Activated CD4-positive, CD25-positive, alpha-beta regulatory T cell (primary cell): ENCODE measurements at regions not wholly inside any gene's neighbourhood (a gene's known extent, or its start where the extent isn't known, plus 50 kb on each side); places are given as distances from the start of the nearest gene placed in this dataset.

ENCODE experiments used
- DNase-seq, 4 experiments: peaks; one replicate each; lab custom pipeline; 2025; lab: John Stamatoyannopoulos, UW

DNA sequence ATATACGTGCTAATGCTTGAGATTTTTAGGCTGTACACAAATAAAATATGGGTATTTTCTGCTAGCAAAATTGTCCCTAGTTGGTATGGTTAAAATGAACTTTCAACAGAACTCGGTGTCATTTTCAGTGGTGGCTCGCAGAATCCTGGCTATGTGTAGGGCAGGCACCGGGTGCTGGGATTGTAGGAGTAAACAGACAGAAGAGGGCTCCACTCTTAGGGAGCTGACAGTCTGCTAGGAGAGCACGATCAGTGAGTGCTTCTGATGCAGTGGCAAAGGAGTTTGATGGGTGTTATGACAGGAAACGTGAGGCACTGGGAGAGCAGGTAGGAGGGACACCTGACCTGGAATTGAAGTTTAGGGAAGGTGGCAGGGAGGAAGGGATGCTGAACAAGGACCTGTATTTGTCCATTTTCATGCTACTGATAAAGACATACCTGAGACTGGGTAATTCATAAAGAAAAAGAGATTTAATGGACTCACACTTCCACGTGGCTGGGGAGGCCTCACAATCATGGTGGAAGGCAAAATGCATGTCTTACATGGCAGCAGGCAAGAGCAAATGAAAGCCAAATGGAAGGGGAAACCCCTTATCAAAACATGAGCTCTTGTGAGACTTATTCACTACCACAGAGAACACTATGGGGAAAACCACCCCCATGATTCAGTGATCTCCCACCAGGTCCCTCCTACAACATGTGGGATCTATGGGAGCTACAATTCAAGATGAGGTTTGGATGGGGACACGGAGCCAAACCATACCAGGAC is 105.4 kb upstream of the LCLAT1 start:
- DNase-seq: no peak

DNA sequence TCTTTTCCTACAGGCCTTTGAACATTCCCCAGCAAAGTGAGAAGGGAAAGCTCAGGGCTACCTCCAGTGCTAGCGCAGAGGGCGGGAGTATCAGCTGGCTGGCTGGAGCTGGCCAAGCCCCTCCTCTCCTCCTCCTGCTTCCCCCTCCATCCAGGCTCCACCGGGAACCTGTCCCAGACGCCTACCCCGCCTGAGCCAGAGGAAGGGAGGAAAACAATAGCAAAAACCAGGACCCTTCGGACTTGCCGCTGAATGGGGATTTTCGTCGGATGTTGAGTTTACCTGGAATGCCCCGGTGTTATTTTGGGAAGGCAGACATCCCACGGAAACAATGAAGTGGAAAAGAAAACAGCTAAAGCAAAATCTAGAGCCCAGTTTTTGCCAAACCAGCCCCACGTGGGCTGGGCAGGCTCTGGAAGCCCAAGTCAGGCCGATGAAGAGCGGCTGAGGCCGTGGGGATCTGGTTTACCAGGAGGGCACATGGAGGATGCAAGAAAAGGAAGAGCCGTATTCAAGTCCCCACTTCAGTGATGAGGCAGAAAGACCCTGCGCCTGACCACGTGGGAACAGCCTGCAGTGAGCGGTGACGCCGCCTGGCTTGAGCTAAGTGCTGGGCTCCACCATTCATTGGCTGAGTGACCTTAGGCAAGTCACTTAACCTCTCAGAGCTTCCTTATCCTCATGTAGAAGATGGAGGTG is 100.4 kb upstream of the LCLAT1 start:
- DNase-seq: no peak

DNA sequence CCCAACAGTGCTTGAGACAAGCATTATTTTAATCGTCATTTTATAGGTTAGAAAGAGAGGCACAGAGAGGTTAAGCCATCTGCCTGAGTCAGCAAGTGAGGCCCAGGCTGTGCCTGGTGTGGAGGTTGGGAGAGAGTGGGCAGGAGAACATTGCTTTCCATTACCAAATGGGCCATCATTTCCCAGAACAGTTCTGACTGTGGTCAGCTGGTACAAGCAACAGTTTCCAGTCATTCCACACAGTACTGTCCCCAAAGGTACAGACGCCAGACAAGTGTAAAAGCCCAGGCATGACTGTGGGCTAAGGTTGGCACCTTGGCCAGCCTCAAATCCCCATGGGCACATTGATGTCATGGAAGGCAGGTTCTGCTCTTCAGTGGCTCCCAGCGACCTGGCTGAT is 98.2 kb upstream of the LCLAT1 start:
- no peak for DNase-seq

DNA sequence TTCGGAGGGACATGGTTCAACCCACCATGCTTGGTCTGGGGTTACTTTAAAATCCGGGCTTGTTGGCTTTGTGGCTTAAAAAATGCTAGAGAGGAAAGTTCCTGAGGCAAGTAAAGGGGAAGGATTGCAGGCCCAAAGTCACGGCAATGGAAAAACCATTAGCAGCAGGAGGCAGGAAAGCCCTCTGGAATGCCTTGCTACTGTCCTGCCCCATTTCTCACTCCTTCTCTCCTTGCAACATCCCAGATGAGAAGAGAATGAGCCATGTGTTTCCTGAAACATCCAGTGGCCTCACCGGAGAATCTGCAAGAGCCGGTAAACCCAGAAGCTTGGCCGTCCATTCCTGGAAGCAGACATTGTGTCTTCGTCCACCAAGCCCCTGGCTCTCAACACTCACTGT is 97.4 kb upstream of the LCLAT1 start:
- DNase-seq: no peak

DNA sequence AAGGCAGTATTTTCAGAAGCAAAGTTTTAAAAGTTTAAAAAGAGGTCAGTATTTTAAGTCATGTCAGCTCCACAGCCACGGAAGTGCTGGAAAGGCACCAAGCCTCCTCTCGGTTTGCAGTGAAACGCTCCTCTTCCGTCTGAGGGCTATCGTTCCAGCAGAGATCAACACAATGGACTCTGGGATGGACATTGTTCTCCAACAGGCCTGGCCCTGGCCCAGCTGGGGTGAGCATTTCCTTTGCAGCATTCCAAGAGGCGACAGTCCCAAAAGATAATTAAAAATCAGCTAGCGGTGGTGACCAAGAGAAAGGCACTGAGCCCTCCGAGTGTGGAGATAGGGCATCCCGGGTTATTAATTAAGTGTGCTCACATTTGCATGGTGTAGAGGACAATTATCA is 95.9 kb upstream of the LCLAT1 start:
- DNase-seq: no peak

DNA sequence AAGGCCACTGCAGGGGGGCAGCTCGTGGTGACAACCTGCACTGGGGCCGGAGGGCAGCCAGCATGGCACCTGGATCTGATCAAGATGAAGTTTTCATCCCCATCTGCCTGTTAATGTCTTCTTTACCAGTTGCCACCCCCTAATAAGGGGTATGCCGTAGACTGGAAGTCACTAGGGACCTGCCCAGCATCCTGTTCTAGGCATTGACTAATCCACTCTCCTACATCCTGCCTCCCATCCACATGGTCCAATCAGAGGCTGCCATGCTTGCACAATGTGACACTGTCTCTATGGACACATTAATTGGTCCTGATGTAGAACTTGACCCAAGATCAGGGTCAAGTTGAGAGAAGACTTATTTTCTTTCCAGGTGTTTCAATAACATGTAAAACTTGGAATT is 95.1 kb upstream of the LCLAT1 start:
- DNase-seq: no peak

DNA sequence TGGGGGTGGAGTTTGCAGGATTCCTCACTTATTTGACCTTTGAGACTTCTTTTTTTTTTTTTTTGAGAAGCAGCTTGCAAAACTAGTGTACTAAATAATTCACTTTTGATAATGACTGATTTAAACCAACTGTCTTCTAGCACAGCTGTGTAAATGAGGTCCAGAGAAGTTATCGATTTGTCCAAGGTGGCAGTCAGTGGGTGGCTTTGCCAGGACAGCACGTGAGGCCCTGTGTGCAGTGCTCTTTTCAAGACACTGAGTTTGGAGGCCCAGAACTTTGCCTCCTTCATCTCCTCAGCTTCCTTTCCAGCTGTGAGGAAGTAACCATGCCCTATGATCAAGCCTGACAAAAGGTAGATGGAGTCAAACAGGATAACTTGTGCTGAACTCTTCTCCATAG is 92.9 kb upstream of the LCLAT1 start:
- DNase-seq: no peak

DNA sequence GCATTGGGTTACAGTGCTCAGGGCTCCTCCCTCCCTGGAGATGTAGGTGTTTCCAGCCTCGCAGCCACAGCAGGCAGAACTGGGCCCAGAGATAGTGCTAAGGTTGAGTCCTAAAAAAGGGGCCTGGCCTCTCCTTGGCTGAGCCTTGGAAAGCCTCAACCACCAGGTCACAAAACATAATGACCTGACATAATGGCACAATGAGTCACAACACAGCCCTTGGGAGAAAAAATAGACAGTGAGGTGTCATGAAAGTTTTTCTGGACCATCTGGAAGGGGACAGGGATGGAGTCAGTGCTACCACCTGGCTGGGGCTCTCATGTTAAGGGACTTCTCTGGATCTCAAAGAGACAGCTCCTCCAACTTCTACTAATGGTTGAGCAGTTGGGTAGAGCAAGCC is 92.4 kb upstream of the LCLAT1 start:
- no peak for DNase-seq

DNA sequence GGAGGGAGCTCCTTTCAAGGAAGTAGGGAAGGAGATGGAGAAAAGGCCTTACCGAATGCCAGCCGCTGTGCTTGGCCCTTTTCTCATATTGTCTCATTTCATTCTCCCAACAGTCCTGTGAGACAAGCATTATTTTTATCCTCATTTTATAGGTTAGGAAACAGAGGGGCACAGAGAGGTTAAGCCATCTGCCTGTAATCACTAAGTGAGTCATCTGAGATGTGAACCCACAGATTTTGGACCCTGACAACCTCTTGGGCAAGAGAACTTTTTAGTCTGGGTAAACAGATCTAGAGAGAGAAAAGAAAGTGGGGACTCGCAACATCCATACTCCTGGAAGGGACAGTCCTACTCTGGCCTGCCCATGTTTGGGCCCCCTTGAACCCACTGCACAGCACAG is 91.7 kb upstream of the LCLAT1 start:
- no peak for DNase-seq

DNA sequence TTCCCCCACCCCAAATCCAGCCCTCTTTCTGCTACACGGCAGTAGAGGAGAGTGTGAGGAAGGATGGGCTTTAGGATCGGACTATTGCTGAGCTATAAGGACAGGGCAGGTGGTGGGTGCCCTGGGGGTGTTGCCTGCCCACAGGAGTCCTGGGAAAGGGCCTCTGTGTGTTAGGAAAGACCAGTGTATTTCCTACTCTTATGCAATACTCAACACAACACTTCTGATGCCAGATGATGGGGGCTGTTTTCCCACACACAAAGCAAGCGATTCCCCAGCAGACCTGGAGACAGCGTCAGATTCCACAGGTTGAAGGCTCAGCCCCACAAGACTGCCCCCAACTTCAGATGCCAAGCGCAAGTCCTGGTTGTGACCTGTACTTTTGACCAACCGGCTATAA is 91.0 kb upstream of the LCLAT1 start:
- no peak for DNase-seq

DNA sequence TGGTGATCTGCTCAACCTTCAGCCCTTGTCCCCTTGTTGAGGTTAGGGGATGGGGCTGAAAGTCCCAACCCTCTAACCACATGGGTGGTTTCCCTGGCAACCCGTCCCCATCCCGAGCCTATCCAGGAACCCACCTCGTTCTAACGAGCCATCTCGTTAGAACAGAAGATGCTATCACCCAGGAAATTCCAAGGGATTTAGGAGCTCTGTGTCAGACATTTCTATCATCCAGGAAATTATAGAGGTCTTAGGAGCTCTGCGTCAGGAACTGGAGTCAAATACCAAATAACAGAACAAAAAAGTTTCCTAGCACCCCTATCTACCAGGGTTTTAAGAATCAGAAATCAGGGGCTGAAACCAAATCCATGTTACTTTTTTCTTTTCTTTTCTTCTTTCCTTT is 90.3 kb upstream of the LCLAT1 start:
- DNase-seq: no peak

DNA sequence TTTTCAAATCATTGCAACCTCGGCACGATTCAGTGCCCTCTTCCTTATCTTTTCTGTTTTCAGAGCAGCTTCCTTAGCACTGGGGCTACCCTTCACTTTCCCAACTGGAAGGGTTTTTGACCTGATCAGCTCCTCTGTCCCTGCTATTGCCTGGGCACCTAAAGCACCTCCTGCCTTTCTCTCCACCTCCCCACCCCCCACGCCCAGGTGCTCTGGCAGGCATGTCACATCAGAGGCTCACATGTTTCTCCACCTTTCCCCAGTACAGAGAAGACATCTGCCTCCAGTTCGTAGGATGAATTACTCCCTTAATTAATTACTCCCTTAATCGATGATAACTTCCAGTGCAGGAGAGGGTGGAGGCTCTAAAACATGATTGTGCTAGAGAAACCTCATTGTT is 88.7 kb upstream of the LCLAT1 start:
- no peak for DNase-seq

DNA sequence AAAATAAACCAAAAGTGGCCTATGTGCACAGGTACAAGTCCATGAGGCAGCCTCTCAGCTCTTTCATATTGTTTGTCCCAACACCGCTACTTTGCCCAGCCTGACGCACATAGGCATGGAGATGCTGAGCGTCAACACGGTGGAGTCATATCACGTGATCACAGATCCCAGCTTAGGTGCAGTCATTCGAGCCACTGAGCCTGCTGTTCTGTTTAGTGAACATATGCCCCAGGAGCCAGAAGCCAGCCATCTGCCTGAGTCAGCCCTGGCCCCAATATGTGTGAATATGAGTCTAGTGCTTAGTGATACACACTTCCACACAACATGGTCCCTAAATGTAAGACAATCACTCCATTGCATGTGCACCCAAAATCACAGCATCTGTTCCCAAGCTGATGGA is 88.2 kb upstream of the LCLAT1 start:
- no peak for DNase-seq

DNA sequence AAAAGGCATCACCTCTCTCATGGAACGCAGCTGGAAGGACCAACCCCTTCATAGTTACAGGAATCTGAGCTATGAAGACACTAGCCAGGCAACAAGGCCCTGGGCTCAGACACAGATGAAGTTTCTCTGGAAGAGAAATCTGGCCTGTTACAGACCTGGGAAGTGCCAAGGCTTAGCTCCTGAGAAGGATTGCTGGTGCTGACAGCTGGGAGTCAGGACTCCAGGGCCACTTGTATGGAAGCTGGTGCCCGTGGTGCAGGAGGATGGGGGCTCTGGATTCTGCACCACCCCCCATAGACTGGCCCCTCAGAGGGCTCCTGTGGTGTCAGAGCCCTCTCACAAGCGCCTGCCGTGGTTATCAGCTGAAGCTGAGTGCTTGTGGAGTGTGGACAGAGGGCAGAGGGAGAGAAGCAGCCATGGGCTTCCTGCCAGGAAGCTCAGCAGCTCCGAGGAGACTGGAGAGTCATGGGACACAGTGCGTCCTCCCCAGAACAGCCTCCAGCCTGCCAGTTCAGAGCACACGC is 87.3 kb upstream of the LCLAT1 start:
- DNase-seq: no peak

DNA sequence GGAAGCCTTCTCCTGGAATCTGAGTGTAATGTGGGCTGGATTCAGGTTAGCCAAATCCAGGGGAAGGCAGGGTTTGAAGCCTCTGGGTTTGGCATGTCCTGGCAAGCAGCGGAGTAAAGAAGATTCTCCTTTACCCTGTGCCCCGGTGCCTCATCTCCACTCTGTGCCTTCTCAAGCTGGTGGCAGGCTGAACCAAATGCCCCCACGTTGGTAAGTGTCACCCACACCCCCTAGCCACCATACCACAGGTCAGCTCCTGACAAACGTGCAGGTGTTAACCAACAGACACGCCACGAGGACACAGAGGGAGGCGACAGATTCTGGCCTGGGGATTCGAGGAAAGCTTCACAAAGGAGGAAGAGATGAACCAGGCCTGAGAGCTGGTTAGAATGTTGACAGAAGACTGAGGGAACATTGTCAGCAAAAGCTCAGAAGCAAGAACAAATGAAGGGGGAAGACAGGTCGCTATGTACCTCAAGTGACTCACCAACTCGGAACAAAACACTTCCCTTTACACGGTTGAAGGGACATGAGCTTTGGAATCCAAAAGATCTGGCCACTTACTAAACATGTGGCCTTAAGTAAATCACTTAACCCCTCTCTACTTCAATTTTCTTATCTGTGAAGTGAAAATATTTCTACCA is 85.2 kb upstream of the LCLAT1 start:
- DNase-seq: no peak

DNA sequence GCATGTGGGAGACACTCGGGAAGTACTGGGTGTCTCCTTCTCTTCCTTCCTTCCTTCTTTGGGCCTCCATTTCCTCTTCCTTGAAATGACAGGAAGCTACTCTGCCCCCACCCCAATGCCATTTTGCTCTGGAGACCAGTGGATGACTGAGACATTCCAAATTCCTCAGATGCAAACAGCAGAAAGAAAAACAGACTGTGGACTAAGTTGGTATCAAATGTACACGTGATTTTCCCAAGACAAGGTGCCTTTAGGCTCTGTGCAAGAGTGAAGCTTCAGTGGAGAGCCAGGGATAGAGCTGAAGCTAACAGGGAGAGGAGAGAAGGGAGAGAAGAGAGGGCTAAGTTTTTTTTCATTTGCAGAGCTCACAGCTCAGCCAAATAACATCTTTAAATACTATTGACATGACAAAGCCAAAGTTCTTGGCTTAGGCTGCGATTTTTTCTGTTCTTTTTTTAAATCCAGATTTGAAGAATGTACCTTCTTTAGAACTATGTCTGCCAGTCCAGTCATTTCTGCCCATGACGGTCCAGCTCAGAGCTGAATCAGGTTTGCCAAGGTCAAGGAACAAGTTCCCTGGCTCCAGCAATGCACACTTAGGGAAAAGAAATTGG is 84.5 kb upstream of the LCLAT1 start:
- DNase-seq: no peak

DNA sequence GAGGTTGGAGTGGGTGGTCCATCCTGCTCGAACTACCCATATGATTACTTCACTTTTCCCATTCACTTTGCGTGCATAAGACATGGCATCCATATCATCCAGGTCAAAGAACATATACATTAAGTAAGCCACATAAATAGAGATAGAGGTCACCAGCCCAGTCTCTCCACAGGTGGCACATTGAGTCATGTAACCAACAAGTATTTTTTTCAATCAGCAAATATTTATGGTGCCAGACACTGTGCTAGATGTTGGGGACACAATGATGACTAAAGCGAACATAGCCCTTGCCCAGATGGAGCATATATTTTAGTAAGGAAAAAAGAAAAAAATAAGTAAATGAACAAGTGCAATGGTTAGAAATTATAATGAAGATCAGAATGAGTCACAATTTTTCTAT is 83.6 kb upstream of the LCLAT1 start:
- DNase-seq: no peak

DNA sequence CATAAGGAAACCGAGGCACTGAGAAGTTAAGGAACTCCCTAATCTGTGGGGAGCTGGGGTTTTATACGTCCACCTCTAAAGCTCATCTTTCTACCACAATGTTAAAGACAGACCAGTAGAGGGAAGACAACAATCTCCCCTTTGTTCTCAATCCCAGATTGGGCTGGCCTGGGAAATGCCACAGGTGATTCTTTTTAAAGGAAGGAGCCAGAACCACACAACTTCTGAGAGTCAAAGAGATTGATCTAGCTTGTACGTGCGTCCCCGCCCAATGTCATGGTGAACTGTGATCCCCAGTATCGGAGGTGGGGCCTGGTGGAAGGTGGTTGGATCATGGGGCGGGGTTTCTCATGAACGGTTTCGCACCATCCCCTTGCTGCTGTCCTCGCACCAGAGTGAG is 81.8 kb upstream of the LCLAT1 start:
- DNase-seq: no peak

DNA sequence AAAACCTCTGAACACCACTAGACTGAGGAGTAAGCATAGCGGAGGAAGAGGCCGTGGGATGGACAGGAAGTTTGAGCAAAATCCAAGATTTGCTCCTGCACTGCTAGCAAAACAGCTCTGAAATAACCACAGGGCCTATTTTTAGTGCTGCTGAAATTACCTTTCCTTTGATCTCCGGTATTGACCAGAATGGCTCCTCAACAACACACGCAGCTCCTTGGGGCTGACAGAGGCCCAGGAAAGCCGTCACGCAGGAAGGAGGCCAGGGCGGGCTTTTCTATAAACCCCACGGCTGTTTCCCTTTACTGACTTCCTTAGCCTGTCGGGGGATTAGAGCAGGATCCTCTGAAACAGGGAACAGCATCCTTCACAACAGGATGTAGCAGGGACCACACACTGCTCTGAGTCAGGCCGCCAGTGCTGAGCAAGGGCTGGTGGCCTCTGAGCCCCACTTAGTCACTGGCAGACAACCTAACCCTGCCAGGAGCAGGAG is 80.8 kb upstream of the LCLAT1 start:
- DNase-seq: no peak

DNA sequence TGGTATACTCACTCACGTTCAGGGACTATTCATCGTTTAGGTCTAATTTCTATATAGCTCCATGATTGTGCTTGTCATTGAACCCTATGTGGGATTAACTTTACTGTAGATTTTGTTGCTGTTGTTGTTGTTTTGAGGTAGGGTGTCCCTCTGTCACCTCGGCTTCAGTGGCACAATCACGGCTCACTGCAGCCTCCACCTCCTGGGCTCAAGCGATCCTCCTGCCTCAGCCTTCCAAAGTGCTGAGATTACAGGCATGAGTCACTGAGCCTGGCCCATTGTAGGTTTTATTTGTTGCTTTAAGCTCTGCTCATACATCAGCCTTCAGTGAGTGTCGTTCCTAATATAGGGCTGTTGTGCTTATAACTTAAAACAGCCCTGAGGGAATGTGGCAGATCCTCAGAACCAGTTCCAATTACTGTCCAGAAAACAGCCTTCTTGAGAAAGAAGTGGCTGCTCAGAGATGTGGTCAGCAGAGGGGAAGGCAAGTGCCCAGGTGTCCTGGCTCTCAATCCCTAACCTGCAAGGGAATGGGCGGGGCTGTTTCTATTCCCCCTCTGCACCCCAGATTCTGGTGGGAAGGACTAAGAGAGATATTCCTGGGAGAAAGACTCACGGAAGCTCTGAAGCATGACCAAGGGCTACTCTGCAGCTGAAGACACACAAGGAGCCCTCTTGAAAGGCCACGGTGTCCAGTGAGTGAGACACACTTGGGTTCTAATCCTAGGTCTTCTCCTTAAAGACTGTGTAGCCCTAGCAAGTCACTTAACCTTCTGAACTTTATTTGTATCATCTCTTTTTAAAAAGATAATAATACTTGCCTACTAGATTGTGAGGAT is 79.6 kb upstream of the LCLAT1 start:
- DNase-seq: no peak

DNA sequence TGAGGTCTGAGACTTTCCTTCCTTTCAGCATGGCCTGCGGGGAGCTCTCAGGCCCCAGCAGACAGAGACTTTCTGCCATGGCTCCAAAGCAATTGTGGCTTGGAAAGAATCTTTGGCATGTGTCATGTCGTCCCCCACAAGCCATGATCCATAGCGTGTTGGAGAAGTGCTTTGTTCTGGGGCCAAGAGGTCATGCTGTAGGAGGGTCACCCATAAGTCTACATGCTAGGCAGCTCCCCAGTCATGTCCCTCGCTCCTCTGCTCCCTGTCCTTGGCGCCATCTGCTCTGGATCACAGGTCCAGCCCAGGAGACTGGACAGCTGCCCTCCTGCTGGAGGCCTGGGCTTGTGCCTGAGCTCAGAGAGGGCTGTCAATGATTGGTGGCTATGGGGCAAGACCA is 78.8 kb upstream of the LCLAT1 start:
- no peak for DNase-seq
